ENCODE measurements at regions not wholly inside any gene's neighbourhood (a gene's known extent, or its start where the extent isn't known, plus 50 kb on each side); places are given as distances from the start of the nearest gene placed in this dataset.
"Not testable (repeated sequence)": the region's sequence is repeated elsewhere in the genome, so short reads cannot be mapped to it uniquely, and the experiment has no call there.

GRCh38 chr5:52605317-52606313 is 182.1 kb upstream of the ITGA1 start:
- DNase-seq (ENCODE audit: low read depth): no peak

DNA sequence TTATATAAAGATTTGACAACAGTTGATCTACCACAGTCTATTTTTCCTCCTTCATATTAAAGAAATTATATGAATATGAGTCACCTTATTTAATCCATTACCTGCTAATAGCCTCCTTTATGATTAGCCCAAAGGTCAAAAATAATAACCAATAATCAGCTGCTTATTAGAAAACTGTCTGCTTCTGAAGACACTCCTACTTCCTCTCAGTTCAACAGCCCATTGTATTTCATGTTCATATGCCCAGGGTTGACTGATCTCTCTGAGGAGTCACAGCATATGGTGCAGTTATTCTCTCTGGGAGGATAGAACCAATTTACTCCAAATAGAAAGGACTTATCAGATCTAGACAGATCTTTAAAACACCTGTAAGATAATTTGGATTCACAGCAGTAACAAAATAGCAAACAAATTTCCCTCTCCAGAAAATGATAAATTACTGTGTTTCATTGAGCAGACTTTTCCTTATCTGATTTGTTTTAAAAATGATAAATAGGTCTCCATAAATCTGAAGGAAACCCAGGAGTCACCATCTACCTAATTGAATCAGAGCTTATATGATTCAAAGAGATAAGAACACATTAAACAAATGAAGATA is 180.4 kb upstream of the ITGA1 start:
- no peak for DNase-seq (ENCODE audit: low read depth)

DNA sequence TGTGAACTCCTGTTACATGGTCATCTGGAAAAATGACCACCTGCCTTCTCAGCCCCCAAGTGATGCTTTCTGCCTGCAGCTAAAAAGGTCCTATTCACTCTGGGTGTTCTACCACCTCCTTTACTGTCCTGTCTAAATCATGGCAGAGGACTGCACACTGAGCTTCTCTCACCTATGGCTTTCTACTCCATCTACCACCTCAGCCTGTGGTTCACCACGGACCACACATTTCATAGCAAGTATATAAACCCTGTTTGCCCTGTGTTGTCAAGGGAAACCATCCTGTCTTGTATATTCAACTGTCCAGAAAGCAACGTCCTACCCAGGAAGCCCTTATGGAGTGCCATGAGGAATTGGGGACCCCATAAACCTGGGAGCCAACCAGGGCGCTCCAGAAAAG is 167.4 kb upstream of the ITGA1 start:
- no peak for DNase-seq (ENCODE audit: low read depth)

- no peak for DNase-seq (ENCODE audit: low read depth)
Measured at GRCh38 chr5:52623291-52623690, 164.4 kb upstream of the ITGA1 start.

DNA sequence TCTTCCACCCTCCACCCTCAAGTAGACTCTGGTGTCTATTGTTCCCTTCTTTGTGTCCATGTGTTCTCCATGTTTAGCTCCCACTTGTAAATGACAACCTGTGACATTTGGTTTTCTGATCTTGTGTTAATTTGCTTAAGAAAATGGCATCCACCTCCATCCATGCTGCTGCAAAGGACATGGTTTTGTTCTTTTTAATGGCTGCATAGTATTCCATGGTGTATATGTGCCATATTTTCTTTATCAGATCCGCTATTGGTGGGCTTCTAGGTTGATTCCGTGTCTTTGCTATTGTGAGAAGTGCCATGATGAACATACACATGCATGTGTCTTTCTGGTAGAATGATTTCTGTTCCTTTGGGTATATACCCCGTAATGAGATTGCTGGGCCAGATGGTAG is 163.4 kb upstream of the ITGA1 start:
- no peak for DNase-seq (ENCODE audit: low read depth)

DNA sequence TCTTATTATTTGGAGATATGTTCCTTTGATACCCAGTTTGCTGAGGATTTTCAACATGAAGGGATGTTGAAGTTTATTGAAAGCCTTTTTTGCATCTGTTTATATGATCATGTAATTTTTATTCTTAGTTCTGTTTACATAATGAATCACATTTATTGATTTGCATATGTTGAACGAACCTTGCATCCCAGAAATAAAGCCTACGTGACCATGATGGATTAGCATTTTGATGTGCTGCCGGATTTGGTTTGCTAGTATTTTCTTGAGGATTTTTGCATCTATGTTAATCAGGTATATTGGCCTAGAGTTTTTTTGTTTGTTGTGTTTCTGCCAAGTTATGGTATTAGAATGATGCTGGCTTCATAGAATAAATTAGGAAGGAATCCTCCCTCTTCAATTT is 161.4 kb upstream of the ITGA1 start:
- DNase-seq (ENCODE audit: low read depth): no peak

DNA sequence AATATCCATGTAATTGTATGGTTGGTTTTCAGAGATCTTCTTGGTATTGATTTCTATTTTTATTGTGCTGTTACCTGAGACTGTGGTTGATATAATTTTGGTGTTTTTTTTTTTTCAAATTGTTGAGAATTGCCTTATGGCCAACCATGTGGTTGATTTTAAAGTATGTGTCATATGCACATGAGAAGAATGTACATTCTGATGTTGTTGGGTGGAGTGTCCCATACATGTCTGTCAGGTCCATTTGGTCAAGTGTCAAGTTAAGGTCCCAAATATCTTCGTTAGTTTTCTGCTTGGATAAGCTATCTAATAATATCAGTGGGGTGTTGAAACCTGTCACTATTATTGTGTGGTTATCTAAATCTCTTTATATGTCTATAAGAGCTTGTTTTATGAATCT is 160.0 kb upstream of the ITGA1 start:
- DNase-seq (ENCODE audit: low read depth): no peak

DNA sequence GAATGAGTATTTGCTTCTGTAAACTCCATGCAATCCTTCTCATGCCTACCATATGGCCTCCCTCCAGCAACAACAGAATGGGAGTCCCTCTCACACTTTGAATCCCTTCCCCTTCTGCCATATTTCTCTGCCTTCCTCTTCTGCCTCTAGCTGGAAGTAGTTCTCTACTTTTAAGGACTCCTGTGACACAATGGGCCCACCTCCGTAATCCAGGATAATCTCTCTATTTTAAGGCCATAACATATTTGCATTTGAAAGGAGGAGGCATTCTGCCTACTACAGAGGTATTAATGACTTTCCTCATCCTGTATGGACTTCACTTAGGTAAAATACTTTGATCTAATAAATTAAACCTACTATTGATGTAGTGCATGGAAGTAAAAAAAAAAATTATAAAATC is 155.4 kb upstream of the ITGA1 start:
- no peak for DNase-seq (ENCODE audit: low read depth)

DNA sequence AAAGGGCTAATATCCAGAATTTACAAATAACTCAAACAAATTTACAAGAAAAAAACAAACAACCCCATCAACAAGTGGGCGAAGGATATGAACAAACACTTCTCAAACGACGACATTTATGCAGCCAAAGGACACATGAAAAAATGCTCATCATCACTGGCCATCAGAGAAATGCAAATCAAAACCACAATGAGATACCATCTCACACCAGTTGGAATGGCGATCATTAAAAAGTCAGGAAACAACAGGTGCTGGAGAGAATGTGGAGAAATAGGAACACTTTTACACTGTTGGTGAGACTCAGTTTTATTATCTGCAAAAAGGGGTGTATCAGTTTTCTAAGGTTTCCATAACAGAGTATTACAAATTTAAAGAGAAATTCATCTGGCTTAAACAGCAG is 153.5 kb upstream of the ITGA1 start:
- not testable (repeated sequence) for DNase-seq (ENCODE audit: low read depth)

GRCh38 chr5:52638732-52639131 is 149.0 kb upstream of the ITGA1 start:
- no peak for DNase-seq (ENCODE audit: low read depth)

- no peak for DNase-seq (ENCODE audit: low read depth)
Measured at GRCh38 chr5:52648726-52649125, 139.0 kb upstream of the ITGA1 start.

DNA sequence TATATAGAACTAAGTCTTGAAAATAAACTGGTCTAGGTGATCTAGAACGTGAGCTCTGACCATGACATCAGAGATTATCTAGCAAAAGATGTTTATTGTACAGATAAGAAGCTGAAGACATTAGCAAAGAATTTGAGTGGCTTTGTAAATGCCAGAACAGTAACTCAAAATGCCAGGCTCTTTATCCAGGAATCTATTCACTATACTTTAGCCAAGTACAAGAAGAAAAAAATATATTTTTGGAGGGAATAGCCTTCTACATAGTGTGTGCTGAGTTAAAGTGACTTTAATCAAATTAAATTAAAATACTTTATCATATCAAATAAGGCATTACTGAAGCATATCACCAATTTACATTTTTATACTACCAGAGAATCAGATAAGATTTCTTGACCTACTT is 132.6 kb upstream of the ITGA1 start:
- no peak for DNase-seq (ENCODE audit: low read depth)

DNA sequence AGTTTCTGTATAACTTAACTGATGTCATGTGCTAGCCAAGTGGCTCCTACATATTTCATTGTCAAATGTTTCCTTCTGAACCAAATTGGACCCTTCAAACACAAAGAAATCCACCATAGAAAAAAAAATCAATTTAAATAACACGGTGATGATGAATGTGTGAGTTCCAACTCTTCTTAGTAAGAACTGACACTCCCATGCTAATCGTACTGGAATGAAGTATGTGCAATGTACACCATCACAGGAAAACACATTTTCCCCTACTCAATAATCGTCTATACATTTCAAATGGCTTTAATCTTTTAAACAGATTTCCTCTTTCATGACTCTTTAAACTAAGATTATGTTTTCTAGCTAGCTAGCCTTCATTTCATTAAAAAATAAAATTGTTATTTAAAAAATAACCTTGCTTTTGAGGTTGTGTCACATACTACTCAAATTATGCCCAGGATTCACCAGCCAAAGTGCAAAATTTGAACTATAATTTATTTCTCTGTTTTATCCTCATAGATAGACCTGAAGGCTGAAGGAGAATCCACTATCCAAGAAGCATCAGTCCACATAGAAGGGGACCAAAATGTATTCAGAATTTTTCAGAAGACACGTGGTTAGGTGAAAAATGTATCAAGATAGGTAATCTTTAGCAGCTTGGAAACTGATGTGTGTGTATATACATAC is 131.0 kb upstream of the ITGA1 start:
- DNase-seq (ENCODE audit: low read depth): no peak

DNA sequence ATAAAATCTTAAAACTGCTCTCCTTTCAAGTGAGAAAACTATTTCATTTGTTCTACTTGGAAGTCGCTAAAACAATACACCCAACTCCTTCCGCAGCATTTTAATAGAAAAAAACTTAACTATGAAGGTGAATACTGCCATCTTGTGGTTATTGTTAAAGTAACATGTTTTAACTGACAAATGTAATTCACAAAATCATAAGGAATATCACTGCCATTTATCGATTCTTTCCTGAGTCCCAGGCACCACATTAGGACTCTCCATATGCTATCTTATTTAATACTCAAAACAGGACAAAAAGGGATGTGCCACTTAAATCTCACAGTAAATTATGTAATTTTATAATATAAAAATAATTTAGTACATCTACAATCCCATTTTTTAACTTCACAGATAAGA is 130.5 kb upstream of the ITGA1 start:
- peak; percentile 2 for DNase-seq (ENCODE audit: low read depth)

DNA sequence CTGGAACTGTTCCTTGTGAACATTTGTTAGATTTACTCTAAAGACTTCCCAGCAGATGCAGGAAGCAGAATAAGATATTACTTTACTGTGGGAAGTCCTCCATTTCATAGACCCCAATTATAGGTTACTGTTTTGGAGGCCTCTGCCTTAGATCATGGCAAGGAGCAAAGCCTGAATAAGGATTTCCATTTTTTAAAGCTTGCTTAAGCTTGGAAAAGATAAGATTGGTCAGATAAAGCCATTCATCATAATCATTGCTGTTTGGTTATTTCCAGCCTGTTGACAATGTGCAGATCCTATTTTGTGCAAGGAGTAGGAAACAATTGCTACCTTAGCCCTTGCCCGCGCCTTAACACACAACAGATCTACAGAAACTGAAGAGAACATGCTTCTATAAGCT is 129.5 kb upstream of the ITGA1 start:
- DNase-seq (ENCODE audit: low read depth): no peak

DNA sequence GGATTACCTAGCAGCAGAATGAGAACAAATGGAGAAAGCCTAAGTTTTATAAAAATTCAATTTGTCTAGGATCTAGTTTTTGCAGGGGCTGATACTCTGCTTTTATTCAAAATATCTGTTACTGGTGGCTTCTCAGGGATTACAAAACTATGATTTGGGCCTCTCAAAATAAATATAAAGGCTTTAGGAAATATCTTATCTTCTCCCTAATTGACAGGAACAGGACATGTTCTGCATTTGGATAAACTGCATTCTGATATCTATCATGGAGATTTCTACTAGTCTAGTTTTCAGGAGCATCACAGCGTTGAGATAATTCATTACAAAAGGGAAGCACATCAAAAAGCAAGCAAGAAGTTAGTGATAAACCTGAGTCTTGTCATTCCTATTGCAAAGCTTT is 127.1 kb upstream of the ITGA1 start:
- DNase-seq (ENCODE audit: low read depth): no peak

- DNase-seq (ENCODE audit: low read depth): no peak
Measured at GRCh38 chr5:52661903-52662595, 125.7 kb upstream of the ITGA1 start.

DNA sequence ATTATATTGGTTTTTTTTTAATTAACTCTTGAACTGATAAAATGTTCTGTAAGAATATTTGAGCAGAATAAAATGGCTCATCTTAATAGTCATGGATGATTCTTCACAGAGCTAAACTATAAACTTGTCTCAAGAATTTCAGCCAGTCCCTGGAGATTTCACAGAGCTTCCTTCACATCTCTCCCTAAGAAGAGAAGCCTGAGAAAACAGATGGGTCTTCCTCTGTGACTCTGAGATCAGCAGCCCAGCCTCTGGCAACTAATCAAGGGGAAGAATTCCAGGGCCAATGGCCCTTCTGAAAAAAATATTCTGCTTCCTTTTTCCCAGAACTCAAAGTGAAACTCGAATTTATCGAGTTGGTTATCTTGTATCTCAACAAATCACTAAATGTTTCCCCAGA is 122.2 kb upstream of the ITGA1 start:
- DNase-seq (ENCODE audit: low read depth): no peak

- DNase-seq (ENCODE audit: low read depth): no peak
Measured at GRCh38 chr5:52668139-52668538, 119.6 kb upstream of the ITGA1 start.

DNA sequence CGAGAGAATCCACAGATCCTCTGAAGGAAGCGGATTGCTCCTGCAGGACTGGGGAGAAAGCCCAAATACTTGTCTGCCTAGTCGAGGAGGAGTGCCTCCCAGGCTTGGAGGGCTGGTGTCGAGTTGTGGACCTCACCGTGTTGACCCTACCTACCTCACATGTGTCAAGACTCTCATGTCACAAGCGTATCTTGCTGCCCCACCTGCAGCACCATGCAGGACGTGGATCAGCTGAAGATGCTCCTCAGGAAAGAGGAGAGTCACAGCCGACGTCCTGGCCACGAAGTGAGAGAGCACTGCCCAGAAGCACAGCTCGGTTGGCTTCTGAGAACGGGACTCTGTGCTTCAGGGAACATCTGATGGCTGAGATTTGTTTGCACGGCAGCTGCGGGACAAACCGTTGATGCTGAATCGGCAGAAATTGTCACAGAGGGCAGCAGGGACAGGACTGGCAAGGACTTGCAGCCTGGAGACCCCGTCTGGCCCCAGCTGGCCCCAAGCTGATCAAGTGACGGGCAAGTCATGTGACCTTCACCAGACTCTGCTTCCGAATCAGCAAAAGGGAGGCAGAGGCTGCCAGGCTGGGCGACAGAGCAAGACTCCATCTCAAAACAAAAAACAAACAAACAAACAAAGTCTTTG is 119.1 kb upstream of the ITGA1 start:
- no peak for DNase-seq (ENCODE audit: low read depth)

GRCh38 chr5:52672459-52672858 is 115.3 kb upstream of the ITGA1 start:
- no peak for DNase-seq (ENCODE audit: low read depth)

- no peak for DNase-seq (ENCODE audit: low read depth)
Measured at GRCh38 chr5:52673495-52673894, 114.2 kb upstream of the ITGA1 start.
